K562 (cell line): ENCODE measurements at regions not wholly inside any gene's neighbourhood (a gene's known extent, or its start where the extent isn't known, plus 50 kb on each side); places are given as distances from the start of the nearest gene placed in this dataset.
"Not testable (repeated sequence)": the region's sequence is repeated elsewhere in the genome, so short reads cannot be mapped to it uniquely, and the experiment has no call there.

Experiments used
- ATAC-seq: fragments of 200-7000 bp; cut with Tn5 transposase; 3 replicates; pipeline ENCODE4 v1.9.1; 2020; ENCODE audit warnings: moderate library complexity
- BruUV-seq: library from RNA; stranded (reverse); fragments of 400-500 nt; replicated peaks from 2 replicates; lab custom pipeline; 2021; lab: Mats Ljungman, UMichigan
- CTCF ChIA-PET: fragments of 300-600 bp; formaldehyde crosslinking; extraction: SDS; loops from one replicate; lab custom pipeline; 2021; ENCODE audit warnings: low intra/inter-chr PET ratio; lab: Yijun Ruan, JAX
- POLR2A ChIA-PET: fragments of 300-600, 350-650 bp; sonication (Branson Sonifier 250); formaldehyde crosslinking; extraction: SDS; loops from one replicate; lab custom pipeline; 2021; ENCODE audit warnings: antibody characterized with exemption, inconsistent platforms; lab: Yijun Ruan, JAX
- DNase-seq, 4 experiments: peaks; one replicate each; pipeline versions ENCODE4 v3.0.0 to v3.0.0-alpha.2; 2011 to 2018; ENCODE audit warnings: low spot score in 3 of 4, mixed read lengths in 3 of 4; ENCODE audit errors: extremely low read depth in 1 of 4
- FAIRE-seq: peaks from 2 replicates; lab custom pipeline; 2011; peaks lifted over from hg19 to GRCh38; lab: Jason Lieb, UNC
- H2AFZ ChIP-seq: 2 replicates; pipeline ENCODE4 v1.6.0; 2011; ENCODE audit warnings: low read depth, low read length, control low read depth, inconsistent platforms
- H3K27ac ChIP-seq: fragments of 200-600 bp; 3 replicates; pipeline ENCODE4 v1.8.0; 2011; ENCODE audit warnings: low read depth, mild to moderate bottlenecking, control low read depth, inconsistent platforms, low read length, moderate library complexity, mixed read lengths; ENCODE audit errors: extremely low read depth
- H3K27me3 ChIP-seq, 2 experiments: fragments of 300-600 bp in 1 of 2; 2 replicates in 1 of 2; 3 replicates in 1 of 2; pipeline versions ENCODE4 v1.6.0 to v1.8.0; 2011; ENCODE audit warnings: inconsistent platforms in 2 of 2, low read length in 2 of 2, mild to moderate bottlenecking in 1 of 2, mixed read lengths in 1 of 2, moderate library complexity in 1 of 2; ENCODE audit not compliant: control insufficient read depth in 2 of 2, insufficient read depth in 2 of 2
- H3K36me3 ChIP-seq: fragments of 300-600 bp; 3 replicates; pipeline ENCODE4 v1.8.0; 2011; ENCODE audit warnings: mild to moderate bottlenecking, low read length, inconsistent platforms; ENCODE audit not compliant: control insufficient read depth, insufficient read depth
- H3K4me1 ChIP-seq, 2 experiments: fragments of 200-600 bp in 1 of 2; replicated peaks in 1 of 2; 2 replicates in 1 of 2; 3 replicates in 1 of 2; pipeline versions ENCODE4 v1.5.1 to v1.8.0; 2011; ENCODE audit warnings: inconsistent platforms in 2 of 2, low read length in 2 of 2, mild to moderate bottlenecking in 1 of 2, mixed read lengths in 1 of 2, moderate library complexity in 1 of 2; ENCODE audit not compliant: control insufficient read depth in 2 of 2, insufficient read depth in 2 of 2
- H3K4me2 ChIP-seq: 2 replicates; pipeline ENCODE4 v1.6.1; 2011; ENCODE audit warnings: low read length, control low read depth, inconsistent platforms, mixed read lengths; ENCODE audit not compliant: insufficient read depth
- H3K4me3 ChIP-seq: fragments of 200-600 bp; sonication (generic), shearing (Covaris generic); 2 replicates; pipeline ENCODE4 v1.5.1; 2016; ENCODE audit warnings: control low read depth, inconsistent platforms
- H3K79me2 ChIP-seq: fragments of 200-600 bp; 3 replicates; pipeline ENCODE4 v1.8.0; 2011; ENCODE audit warnings: low read length, inconsistent platforms; ENCODE audit not compliant: control insufficient read depth, insufficient read depth
- H3K9ac ChIP-seq, 2 experiments: 2 replicates each; pipeline versions ENCODE4 v1.6.0 to v1.6.1; 2011; ENCODE audit warnings: low read depth in 2 of 2, low read length in 2 of 2, control low read depth in 1 of 2, inconsistent platforms in 1 of 2, mild to moderate bottlenecking in 1 of 2, mixed read lengths in 1 of 2; ENCODE audit not compliant: insufficient read depth in 1 of 2
- H3K9me1 ChIP-seq: one replicate; pipeline ENCODE4 v1.6.0; 2011; ENCODE audit warnings: inconsistent platforms, mild to moderate bottlenecking, low read length, moderate library complexity; ENCODE audit not compliant: control insufficient read depth, insufficient read depth
- H3K9me3 ChIP-seq: replicated peaks from 2 replicates; pipeline ENCODE4 v1.5.1; 2011; ENCODE audit warnings: low read depth, low read length, inconsistent platforms; ENCODE audit not compliant: control insufficient read depth, insufficient read depth
- H4K20me1 ChIP-seq: replicated peaks from 2 replicates; pipeline ENCODE4 v1.6.1; 2011; ENCODE audit warnings: low read length, inconsistent platforms, mixed read lengths; ENCODE audit not compliant: control insufficient read depth, insufficient read depth
- ARID4B ChIP-seq: sonication (generic); formaldehyde crosslinking; IDR thresholded peaks from 2 replicates; pipeline ENCODE4 v1.8.0; 2022; ENCODE audit warnings: mild to moderate bottlenecking, missing genetic modification reagents
- ATF7 ChIP-seq: fragments of 450-650 bp; IDR thresholded peaks from 2 replicates; pipeline ENCODE4 v1.7.1; 2014; ENCODE audit warnings: mild to moderate bottlenecking, moderate library complexity
- CBX3 ChIP-seq, 2 experiments: IDR thresholded peaks; 1 replicate in 1 of 2; 2 replicates in 1 of 2; pipeline ENCODE4 v1.6.1; 2012; ENCODE audit warnings: inconsistent platforms in 2 of 2, low read length in 2 of 2, borderline replicate concordance in 1 of 2, control low read depth in 1 of 2
- CXXC5 ChIP-seq: fragments of 250-450 bp; sonication (Bioruptor Pico); IDR thresholded peaks from 2 replicates; pipeline ENCODE4 v1.8.0; 2022; ENCODE audit warnings: inconsistent platforms, mild to moderate bottlenecking, moderate library complexity
- E2F6 ChIP-seq, 2 experiments: IDR thresholded peaks; 2 replicates each; pipeline ENCODE4 v1.6.1; 2011; ENCODE audit warnings: borderline replicate concordance in 1 of 2, control low read depth in 1 of 2, low read depth in 1 of 2, low read length in 1 of 2, mild to moderate bottlenecking in 1 of 2, mixed read lengths in 1 of 2, moderate library complexity in 1 of 2; ENCODE audit not compliant: insufficient read depth in 1 of 2, insufficient read length in 1 of 2, poor library complexity in 1 of 2, severe bottlenecking in 1 of 2; ENCODE audit errors: extremely low read depth in 1 of 2
- GABPA ChIP-seq: fragments of 200-800 bp; sonication (Bioruptor generic); conservative IDR thresholded peaks from 2 replicates; pipeline ENCODE4 v1.6.1; 2016; ENCODE audit warnings: low read depth, missing genetic modification characterization, missing compliant biosample characterization
- MBD2 ChIP-seq: sonication (generic); IDR thresholded peaks from 2 replicates; pipeline ENCODE4 v1.6.1; 2016; ENCODE audit warnings: low read depth, borderline replicate concordance
- NFIC ChIP-seq: fragments of 450-650 bp; IDR thresholded peaks from 2 replicates; pipeline ENCODE4 v1.6.1; 2017; ENCODE audit warnings: mild to moderate bottlenecking, inconsistent platforms
- PHF20 ChIP-seq: fragments of 450-650 bp; IDR thresholded peaks from 2 replicates; pipeline ENCODE4 v1.6.1; 2018; ENCODE audit not compliant: partially characterized antibody
- POLR2G ChIP-seq: fragments of 200-400 bp; formaldehyde crosslinking; IDR thresholded peaks from 2 replicates; pipeline ENCODE4 v1.6.1; 2017; ENCODE audit warnings: low read depth, mild to moderate bottlenecking, antibody characterized with exemption, low read length, moderate library complexity
- SIN3B ChIP-seq: fragments of 450-650 bp; IDR thresholded peaks from 2 replicates; pipeline ENCODE4 v1.6.1; 2017; ENCODE audit warnings: low read depth, mild to moderate bottlenecking, moderate library complexity
- TAF9B ChIP-seq: fragments of 450-650 bp; IDR thresholded peaks from 2 replicates; pipeline ENCODE4 v1.6.1; 2018; ENCODE audit warnings: mild to moderate bottlenecking; ENCODE audit not compliant: partially characterized antibody
- TFAP4 ChIP-seq: sonication (generic); formaldehyde crosslinking; IDR thresholded peaks from 2 replicates; pipeline ENCODE4 v1.8.0; 2022; ENCODE audit warnings: missing genetic modification reagents, mild to moderate bottlenecking, moderate library complexity, borderline replicate concordance
- WGBS: fragments of 100-300 bp; shearing (Covaris generic); methylation state at CpG from one replicate; pipeline ENCODE4 v1.1.6; 2016; ENCODE audit warnings: low coverage, mixed read lengths; ENCODE audit not compliant: insufficient coverage; ENCODE audit errors: missing lambda C conversion rate; 5-methylcytosine and 5-hydroxymethylcytosine counted together
- in situ Hi-C: fragments of 300-500 bp; cut with MboI; formaldehyde crosslinking; loops from 4 replicates; pipeline ENCODE4 v1.15.0; 2018; ENCODE audit warnings: inconsistent platforms, mixed read lengths
- intact Hi-C: fragments of 100-400 bp; cut with micrococcal nuclease; formaldehyde crosslinking; loops from 2 replicates; pipeline ENCODE4 v1.14.2; 2022

GRCh38 chr1:827211-828063, 96.3 kb upstream of the SAMD11 start:
- ATAC-seq: peak; percentile 88
- H3K79me2 ChIP-seq: peaks cover 51% of the 10 kb centered on the region
- peaks cover 15% of the 10 kb centered on the region for H4K20me1 ChIP-seq
- TSS peak; percentile 50 for BruUV-seq
- H3K27me3 ChIP-seq, CTCF ChIA-PET, H3K9me3 ChIP-seq, FAIRE-seq, POLR2A ChIA-PET, H3K9me1 ChIP-seq, intact Hi-C loops: not testable (repeated sequence)
- peak overlapping the region; percentile 68 for H3K4me3 ChIP-seq
- under 1% methylated on average over 43 of the region's 109 CpGs for WGBS
- peak overlapping the region; percentile 78 to 93 for H3K9ac ChIP-seq
- peaks cover 11 to 19% of the 10 kb centered on the region in 2 experiments; a peak in 4 of 5 replicates for H3K4me1 ChIP-seq
- peak overlapping the region; percentile 84; the same call in 1 of the 2 replicates for H3K4me2 ChIP-seq
- H3K36me3 ChIP-seq: peaks cover 17% of the 10 kb centered on the region; the same call in 1 of the 3 replicates
- peak overlapping the region; percentile 92 for H3K27ac ChIP-seq
- in situ Hi-C loops: loop anchor here (5.0 kb wide), 1 partner anchor 595 kb away; no protein-coding TSS in a partner anchor
- peak; percentile 85 to 98 (median 88) for DNase-seq
- H2AFZ ChIP-seq: peak overlapping the region; percentile 92
- TF ChIP-seq TFAP4 (CRISPR knock-in tag) (peak; percentile 65; the same call in 1 of the 2 replicates), TAF9B (peak; percentile 35), NFIC (peak; percentile 45; the same call in 1 of the 2 replicates), SIN3B (peak; percentile 91), ARID4B (peak; percentile 46; the same call in 1 of the 2 replicates), POLR2G (peak; percentile 84), E2F6 (IDR thresholded peaks at IDR 0.05; ENCODE audit: borderline replicate concordance in 1 of 2, extremely low read depth in 1 of 2, insufficient read depth in 1 of 2, insufficient read length in 1 of 2, low read depth in 1 of 2, low read length in 1 of 2, poor library complexity in 1 of 2, severe bottlenecking in 1 of 2) (peak in 1 of 2 experiments; percentile 55), CXXC5 (CRISPR knock-in tag) (peak; percentile 94), GABPA (tag) (peak; percentile 92), MBD2 (0 out of 2 replicates have a peak, but pooled peaks have one; percentile 30), CBX3 (IDR thresholded peaks at IDR 0.05; ENCODE audit: borderline replicate concordance in 1 of 2, low read length in 2 of 2) (peak in 1 of 2 experiments; percentile 30; a peak in 1 of 3 replicates), ATF7 (peak; percentile 30; the same call in 1 of the 2 replicates), PHF20 (peak; percentile 93)
